GM13976 (cell line): ENCODE measurements at regions not wholly inside any gene's neighbourhood (a gene's known extent, or its start where the extent isn't known, plus 50 kb on each side); places are given as distances from the start of the nearest gene placed in this dataset.

Source experiments
- DNase-seq: peaks from one replicate; pipeline ENCODE4 v3.0.0; 2012; ENCODE audit warnings: low spot score
- in situ Hi-C: fragments of 300-500 bp; cut with MboI; formaldehyde crosslinking; loops from one replicate; pipeline ENCODE4 v1.12.0; 2022; ENCODE audit warnings: low sequenced_read_pairs, mixed read lengths, inconsistent platforms; ENCODE audit not compliant: unreplicated experiment
- TF ChIP-seq, protein P1 (sequence below): IDR thresholded peaks from 2 replicates; pipeline ENCODE4 v1.5.1; 2012; ENCODE audit warnings: borderline replicate concordance, mild to moderate bottlenecking; ENCODE audit not compliant: insufficient read depth; ENCODE audit errors: extremely low read depth, missing control alignments, control extremely low read depth

DNA sequence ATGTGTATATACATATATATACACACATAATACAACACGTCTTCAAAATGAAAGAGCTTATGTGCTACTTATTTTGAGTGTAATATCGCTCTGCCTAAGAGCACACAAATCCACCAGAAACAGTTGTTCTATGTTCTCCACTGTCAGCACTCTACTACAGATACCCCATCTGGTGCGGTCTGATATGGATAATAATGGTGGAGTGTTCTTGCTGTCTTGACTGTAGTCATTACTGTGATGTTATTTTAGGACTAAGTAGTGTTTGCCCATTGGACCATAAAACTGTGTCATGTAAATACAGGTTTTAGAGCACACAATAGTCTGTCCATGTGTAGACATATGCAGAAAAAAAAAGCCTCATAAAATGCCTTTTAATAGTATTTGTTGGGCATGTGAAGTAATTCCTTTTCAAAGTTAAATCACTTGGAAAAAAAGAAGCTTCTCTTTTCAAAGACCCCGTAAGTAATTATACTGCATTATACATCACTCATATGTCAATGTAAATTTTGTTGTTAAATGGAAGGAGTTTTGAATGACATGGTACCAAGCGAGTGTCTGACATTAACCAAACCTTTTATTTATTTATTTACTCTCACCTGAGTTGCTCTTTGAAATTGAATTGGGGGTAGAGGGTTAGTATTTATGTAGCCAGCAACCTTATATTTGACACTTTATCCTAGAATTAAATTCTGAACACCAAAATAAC, 1249.2 kb upstream of the ZEB2 start:
- in situ Hi-C loops, result no loop called here
- TF ChIP-seq, protein P1, sequence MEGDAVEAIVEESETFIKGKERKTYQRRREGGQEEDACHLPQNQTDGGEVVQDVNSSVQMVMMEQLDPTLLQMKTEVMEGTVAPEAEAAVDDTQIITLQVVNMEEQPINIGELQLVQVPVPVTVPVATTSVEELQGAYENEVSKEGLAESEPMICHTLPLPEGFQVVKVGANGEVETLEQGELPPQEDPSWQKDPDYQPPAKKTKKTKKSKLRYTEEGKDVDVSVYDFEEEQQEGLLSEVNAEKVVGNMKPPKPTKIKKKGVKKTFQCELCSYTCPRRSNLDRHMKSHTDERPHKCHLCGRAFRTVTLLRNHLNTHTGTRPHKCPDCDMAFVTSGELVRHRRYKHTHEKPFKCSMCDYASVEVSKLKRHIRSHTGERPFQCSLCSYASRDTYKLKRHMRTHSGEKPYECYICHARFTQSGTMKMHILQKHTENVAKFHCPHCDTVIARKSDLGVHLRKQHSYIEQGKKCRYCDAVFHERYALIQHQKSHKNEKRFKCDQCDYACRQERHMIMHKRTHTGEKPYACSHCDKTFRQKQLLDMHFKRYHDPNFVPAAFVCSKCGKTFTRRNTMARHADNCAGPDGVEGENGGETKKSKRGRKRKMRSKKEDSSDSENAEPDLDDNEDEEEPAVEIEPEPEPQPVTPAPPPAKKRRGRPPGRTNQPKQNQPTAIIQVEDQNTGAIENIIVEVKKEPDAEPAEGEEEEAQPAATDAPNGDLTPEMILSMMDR, result no peak

DNA sequence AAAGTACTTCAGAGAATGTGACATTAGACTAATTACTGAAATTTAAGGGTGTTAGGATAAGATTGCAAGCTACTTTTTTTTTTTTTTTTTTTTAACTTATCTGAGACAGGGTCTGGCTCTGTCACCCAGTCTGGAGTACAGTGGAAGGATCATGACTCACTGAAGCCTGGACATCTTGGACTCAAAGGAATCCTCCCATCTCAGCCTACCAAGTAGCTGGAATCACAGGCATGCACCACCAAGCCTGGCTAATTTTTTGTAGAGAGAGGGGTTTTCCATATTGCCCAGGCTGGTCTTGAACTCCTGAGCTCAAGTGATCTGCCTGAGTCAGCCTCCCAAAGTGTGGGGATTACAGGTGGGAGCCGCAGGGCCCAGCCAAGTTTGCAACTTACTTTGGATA, 1246.0 kb upstream of the ZEB2 start:
- DNase-seq, result no peak
- in situ Hi-C loops, result no loop called here

More for the DNA sequence above, 1249.2 kb upstream of the ZEB2 start:
- no peak for DNase-seq

DNA sequence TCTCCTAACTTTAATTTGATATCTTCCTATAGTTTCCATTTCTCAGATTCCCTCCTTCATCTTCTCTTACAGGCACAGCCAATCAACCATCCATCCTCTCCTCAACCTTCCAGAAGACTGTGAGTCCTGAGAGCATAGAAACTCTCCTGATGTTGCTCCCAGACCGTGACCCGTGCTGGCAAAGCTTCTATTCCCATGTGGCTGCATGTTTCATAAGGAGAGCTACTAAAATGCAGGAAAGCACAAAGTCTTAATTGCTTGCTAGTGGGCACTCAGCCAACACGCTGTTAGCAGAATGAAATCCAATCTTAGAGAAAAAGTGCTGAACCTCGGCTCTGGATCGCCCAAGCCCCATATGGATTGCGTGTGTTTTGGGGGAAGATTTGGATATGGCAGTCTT, 1244.7 kb upstream of the ZEB2 start:
- in situ Hi-C loops, result no loop called here
- no peak for DNase-seq
- TF ChIP-seq, protein P1, result no peak

More for the DNA sequence above, 1246.0 kb upstream of the ZEB2 start:
- TF ChIP-seq, protein P1, result no peak

DNA sequence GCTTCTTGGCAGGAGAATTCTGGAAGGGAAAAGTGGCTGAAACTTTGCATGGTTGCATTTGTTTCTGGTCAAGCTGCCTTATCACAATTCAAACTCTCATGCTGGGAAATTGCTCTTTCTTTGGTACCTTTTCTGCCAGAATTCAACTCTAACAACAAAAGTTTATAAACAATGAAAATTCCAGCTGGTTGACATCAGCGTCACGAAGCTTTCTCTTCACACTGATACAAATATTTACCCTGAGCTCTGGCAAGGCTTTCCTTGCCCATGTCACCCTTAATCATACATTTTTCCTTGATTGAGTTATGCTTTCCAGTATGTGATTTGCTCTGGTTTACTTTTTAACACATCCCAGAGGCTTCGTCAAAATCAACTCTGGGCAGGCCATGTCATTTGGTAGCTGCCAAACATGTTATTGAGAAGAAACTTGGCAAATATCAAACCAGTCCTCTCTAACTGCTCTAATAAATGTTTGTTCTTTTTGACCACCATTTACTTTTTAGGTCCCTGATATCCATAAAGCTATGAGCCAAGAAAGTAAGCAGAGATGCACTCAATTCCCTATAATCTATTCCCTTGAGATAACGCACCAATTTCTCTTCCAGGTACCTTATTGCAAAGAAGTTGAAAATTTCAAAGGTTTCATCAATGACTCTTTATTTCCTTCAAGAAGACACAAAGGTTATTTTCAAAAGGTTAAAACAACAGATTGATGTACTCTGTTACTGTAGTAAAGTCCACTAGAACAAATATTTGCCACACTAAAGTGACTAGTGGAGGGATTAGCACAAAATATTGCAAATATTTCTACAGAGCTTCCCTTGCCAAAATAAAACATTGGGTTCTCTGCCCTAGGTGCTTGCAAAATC, 1241.1 kb upstream of the ZEB2 start:
- in situ Hi-C loops, result no loop called here
- TF ChIP-seq, protein P1, result no peak
- no peak for DNase-seq

DNA sequence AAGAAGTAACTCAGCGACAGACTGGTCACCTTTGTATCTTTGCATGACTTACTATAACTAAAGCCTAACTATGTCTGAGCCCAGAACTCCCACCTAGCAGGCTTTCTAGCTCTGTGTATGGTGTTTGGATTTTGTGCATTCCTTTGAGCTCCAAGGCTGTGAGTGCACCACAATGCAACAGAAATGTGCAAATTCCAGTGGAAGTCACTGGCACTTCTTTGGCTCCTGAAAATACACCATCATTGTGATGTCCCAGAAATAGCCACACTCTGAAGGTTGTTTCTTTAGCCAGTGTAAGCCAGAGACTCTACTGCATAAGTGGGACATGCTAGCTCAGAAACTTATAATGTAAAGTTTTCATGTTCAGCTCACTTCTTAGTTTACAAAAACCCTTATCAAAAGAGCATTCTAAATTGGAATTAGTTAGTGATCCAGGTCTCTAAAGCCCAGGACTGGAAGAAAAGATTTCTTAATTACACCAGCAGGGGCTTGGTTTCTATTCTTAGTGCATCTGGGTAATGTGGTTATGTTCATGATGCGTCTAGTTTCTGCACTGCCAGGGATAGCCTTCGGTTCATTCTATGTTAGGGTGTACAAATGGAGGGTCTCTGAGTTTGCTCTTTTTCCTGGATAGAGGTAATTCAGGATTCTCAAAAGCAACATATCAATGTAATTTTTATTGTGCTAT, 1239.5 kb upstream of the ZEB2 start:
- no peak for DNase-seq
- in situ Hi-C loops, result no loop called here
- TF ChIP-seq, protein P1, result no peak

DNA sequence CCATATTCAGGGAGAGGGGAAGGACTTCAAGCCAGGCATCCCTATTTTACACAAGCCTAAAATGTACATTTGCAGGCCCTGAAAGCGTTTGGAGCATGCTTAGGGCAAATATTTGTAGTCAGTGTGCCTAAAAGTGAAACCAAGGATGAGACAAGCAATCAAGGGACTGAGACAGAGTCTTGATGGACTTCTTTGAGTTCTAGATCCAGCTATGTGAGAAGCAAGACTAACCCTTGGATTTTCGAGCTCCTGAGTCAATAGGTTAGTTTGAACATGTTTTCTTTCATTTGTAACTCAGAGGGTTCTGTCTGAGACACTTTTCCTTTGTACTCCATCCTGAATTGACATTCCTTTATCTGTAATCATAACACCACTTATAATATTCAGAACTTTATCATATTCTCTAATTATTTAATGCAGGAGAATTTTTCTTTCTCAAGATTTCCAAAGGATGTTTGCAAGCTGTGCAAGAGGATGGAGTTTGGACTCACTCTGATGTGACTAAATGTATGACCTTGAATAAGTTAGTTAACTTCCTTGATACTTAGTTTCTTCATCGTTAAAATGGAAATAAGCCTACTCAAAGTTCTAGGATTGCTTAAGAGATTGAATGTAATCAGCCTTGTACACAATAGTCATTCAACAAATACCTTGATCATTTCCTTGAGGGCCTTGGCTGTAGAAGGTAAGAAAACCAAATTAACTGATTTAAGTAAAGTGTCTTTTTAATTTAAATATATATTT, 1237.8 kb upstream of the ZEB2 start:
- TF ChIP-seq, protein P1, result no peak
- DNase-seq, result no peak
- in situ Hi-C loops, result no loop called here
